RWPE1 (cell line): ENCODE measurements at regions not wholly inside any gene's neighbourhood (a gene's known extent, or its start where the extent isn't known, plus 50 kb on each side); places are given as distances from the start of the nearest gene placed in this dataset.

Experiments
- CTCF ChIA-PET: fragments of 350-600 bp; sonication (Branson Sonifier 250); formaldehyde crosslinking; extraction: SDS; loops from one replicate; lab custom pipeline; 2021; lab: Yijun Ruan, JAX
- POLR2A ChIA-PET: fragments of 400-600 bp; formaldehyde crosslinking; extraction: SDS; loops from one replicate; lab custom pipeline; 2020; ENCODE audit warnings: antibody characterized with exemption; ENCODE audit not compliant: low non-redundant PET; lab: Yijun Ruan, JAX
- DNase-seq: peaks from one replicate; pipeline ENCODE4 v3.0.0; 2012; ENCODE audit warnings: low spot score
- H3K27ac ChIP-seq: fragments of 450-650 bp; 2 replicates; pipeline ENCODE4 v1.5.1; 2017
- TF ChIP-seq, protein P1 (sequence below): fragments of 450-650 bp; conservative IDR thresholded peaks from 2 replicates; pipeline ENCODE4 v1.5.1; 2017; ENCODE audit warnings: low read depth, mild to moderate bottlenecking

DNA sequence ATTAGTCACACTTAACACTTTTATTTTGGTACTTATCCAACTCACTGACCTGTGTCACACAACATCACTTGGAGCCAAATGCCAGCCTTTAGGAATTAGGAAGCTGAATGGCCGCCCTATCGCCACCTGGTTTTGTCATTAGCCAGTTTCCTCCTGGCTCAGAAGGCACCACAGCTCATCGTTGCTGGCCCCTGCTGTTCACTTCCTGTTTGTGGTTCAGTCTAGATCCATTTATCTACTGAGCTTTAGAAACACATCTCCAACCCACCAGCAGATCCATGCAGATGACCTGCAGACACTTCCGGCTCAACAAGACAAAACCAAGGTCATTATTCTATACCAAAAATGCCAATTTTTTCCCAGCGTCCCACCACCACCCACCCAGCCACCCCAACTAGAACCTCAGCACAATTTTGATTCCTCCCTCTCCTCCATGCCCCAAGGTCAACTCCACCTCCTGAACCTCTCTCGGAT, 193.5 kb upstream of the NEBL start:
- H3K27ac ChIP-seq = no peak overlapping the region
- ChIA-PET POLR2A (no interaction called here), CTCF (interaction anchor here (0.6 to 0.7 kb wide), 2 partner anchors 11 to 98 kb away, joined by 3 read pairs; no protein-coding TSS in a partner anchor)
- DNase-seq = no peak
- TF ChIP-seq, protein P1, sequence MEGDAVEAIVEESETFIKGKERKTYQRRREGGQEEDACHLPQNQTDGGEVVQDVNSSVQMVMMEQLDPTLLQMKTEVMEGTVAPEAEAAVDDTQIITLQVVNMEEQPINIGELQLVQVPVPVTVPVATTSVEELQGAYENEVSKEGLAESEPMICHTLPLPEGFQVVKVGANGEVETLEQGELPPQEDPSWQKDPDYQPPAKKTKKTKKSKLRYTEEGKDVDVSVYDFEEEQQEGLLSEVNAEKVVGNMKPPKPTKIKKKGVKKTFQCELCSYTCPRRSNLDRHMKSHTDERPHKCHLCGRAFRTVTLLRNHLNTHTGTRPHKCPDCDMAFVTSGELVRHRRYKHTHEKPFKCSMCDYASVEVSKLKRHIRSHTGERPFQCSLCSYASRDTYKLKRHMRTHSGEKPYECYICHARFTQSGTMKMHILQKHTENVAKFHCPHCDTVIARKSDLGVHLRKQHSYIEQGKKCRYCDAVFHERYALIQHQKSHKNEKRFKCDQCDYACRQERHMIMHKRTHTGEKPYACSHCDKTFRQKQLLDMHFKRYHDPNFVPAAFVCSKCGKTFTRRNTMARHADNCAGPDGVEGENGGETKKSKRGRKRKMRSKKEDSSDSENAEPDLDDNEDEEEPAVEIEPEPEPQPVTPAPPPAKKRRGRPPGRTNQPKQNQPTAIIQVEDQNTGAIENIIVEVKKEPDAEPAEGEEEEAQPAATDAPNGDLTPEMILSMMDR = no peak

DNA sequence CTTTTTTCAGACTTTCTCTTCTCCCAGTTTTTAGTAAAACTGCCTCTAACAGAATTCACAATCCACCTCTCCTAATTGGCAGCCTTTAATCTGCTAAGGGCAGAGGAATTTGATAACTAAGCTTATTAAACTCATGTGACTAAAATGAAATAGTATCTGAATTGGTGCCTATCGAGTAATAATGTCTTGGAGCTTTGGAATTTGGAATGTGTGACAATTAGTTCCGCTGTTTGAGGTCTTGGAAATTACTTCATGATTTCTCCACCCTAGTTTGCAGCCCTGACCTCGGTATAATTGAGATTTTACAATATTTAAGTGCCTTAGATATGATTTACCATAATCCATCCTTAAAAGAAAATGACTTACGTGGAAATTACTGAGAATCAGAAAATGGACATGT, 190.4 kb upstream of the NEBL start:
- no peak for DNase-seq
- ChIA-PET POLR2A (no interaction called here), CTCF (interaction anchor here (0.6 kb wide), 2 partner anchors 47 to 254 kb away, joined by 3 to 5 read pairs; no protein-coding TSS in a partner anchor)
- H3K27ac ChIP-seq = no peak overlapping the region
- TF ChIP-seq, protein P1 = no peak

DNA sequence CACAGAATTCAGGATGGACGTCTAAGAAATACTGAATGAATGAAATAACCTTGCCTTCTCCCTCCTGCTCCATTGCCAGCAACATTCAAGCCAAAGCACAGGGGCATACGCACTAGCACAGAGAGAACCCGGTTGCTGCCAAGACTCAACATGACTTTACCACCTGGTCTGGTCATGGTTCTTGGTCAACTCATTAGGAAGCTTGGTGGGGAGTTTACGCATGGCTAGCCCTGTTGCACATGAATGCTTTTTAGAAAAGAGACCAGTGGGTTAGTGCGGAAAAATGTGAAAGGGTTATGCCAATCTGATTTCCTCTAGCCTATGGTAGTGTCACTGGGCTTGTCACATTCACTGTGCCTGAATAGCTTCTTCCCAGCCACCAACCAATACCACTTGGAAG, 187.6 kb upstream of the NEBL start:
- TF ChIP-seq, protein P1 = no peak
- ChIA-PET CTCF (interaction anchor here (0.8 kb wide), 1 partner anchor 443 kb away, joined by 3 read pairs; no protein-coding TSS in a partner anchor), POLR2A (no interaction called here)
- H3K27ac ChIP-seq = no peak overlapping the region
- no peak for DNase-seq

- H3K27ac ChIP-seq = no peak overlapping the region
- ChIA-PET POLR2A (no interaction called here), CTCF (no interaction called here)
- peak; percentile 22 for DNase-seq
- TF ChIP-seq, protein P1 = no peak
Measured at GRCh38 chr10:21083861-21084260, 186.8 kb upstream of the NEBL start.

DNA sequence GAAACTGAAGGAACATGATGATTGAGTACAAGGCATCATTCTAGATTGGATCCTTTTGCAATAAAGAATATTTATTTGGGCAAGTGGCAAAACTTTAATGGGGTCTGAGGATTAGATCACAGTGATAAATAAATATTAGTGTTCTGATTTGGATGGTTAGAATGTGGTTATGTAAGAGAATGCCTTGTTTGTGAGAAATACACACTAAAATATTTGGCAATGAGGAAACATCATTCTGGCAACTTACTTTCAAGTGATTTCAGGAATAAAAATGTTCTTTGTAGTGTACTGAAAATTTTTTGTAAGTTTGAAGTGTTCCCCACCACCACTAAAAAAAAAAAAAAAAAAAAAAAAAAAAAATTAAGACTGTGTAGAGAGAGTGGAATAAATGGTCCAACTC, 185.1 kb upstream of the NEBL start:
- CTCF ChIA-PET = no interaction called here
- no peak overlapping the region for H3K27ac ChIP-seq
- POLR2A ChIA-PET = no interaction called here
- TF ChIP-seq, protein P1 = no peak
- DNase-seq = no peak

- CTCF ChIA-PET = no interaction called here
- POLR2A ChIA-PET = no interaction called here
- H3K27ac ChIP-seq = no peak overlapping the region
- TF ChIP-seq, protein P1 = no peak
- no peak for DNase-seq
Measured at GRCh38 chr10:21080261-21080660, 183.2 kb upstream of the NEBL start.
